ENCODE measurements at regions not wholly inside any gene's neighbourhood (a gene's known extent, or its start where the extent isn't known, plus 50 kb on each side); places are given as distances from the start of the nearest gene placed in this dataset.

DNA sequence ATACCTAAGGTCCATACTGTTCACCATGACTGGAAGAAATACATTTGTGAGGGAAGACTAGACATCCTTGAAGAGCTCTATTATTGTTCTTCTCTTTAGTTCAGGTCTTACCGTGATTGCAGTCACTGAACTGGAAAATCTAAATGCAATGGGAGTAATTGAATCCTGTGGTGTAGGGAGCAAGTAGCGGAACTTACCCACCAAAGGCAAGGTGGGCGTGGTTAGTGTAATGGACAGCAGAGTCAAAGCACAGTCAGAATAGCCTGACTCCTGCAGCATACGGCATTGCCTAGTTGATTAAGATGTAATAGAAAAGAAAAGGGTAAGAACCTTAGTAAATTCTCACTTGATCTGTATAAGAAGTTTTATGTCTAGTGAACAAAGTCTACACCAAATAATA, 679.7 kb upstream of the EPHA7 start:
- TF ChIP-seq YY1 (IDR thresholded peaks at IDR 0.05; ENCODE audit: insufficient read depth, insufficient read length) (no peak), ZNF274 (IDR thresholded peaks at IDR 0.05; ENCODE audit: low read depth, low read length) (no peak), SUZ12 (IDR thresholded peaks at IDR 0.05; ENCODE audit: extremely low read depth, insufficient read depth, insufficient read length) (no peak)

Measured in NT2/D1 (cell line).